PFSK-1 (cell line): ENCODE measurements at regions not wholly inside any gene's neighbourhood (a gene's known extent, or its start where the extent isn't known, plus 50 kb on each side); places are given as distances from the start of the nearest gene placed in this dataset.

Experiments
- POLR2AphosphoS5 ChIP-seq: IDR thresholded peaks from 2 replicates; pipeline ENCODE4 v1.6.1; 2012; ENCODE audit warnings: low read depth, mild to moderate bottlenecking, control low read depth, low read length, moderate library complexity
- SIN3A ChIP-seq: IDR thresholded peaks from 2 replicates; pipeline ENCODE4 v1.6.1; 2012; ENCODE audit warnings: mild to moderate bottlenecking, low read length, moderate library complexity, borderline replicate concordance; ENCODE audit not compliant: insufficient read depth

GRCh38 chr11:134733646-134734045, 321.6 kb upstream of the B3GAT1 start:
- TF ChIP-seq POLR2AphosphoS5 (no peak), SIN3A (no peak)
